Thyroid gland (tissue), 4 donors: ENCODE measurements at regions not wholly inside any gene's neighbourhood (a gene's known extent, or its start where the extent isn't known, plus 50 kb on each side); places are given as distances from the start of the nearest gene placed in this dataset.

ENCODE experiments used
- DNase-seq, 2 donors: peaks; one replicate each; pipeline ENCODE4 v3.0.0-alpha.2; 2019
- H3K27ac ChIP-seq, 3 donors: fragments of 200-600 bp; sonication (generic); 1 replicate in 2 of 3; 2 replicates in 1 of 3; pipeline ENCODE4 v1.5.1; 2016 to 2019; ENCODE audit warnings: mild to moderate bottlenecking in 1 of 3, moderate library complexity in 1 of 3
- H3K27me3 ChIP-seq: fragments of 200-600 bp; sonication (generic); one replicate; pipeline ENCODE4 v1.5.1; 2019
- H3K36me3 ChIP-seq, 2 donors: fragments of 200-600 bp; sonication (generic); one replicate each; pipeline ENCODE4 v1.5.1; 2016 to 2019
- H3K4me1 ChIP-seq, 2 donors: fragments of 200-600 bp; sonication (generic); one replicate each; pipeline ENCODE4 v1.5.1; 2017 to 2019
- H3K4me3 ChIP-seq, 3 donors: fragments of 200-600 bp; sonication (generic); replicated peaks in 1 of 3; 1 replicate in 2 of 3; 2 replicates in 1 of 3; pipeline ENCODE4 v1.5.1; 2016; ENCODE audit warnings: mild to moderate bottlenecking in 1 of 3
- H3K9me3 ChIP-seq: fragments of 200-600 bp; sonication (generic); one replicate; pipeline ENCODE4 v1.5.1; 2017
- POLR2A ChIP-seq, 2 donors: fragments of 450-650 bp; IDR thresholded peaks; one replicate each; pipeline ENCODE4 v1.6.1; 2017; ENCODE audit warnings: antibody characterized with exemption in 2 of 2, mild to moderate bottlenecking in 2 of 2, moderate library complexity in 1 of 2
- WGBS, 2 donors: methylation state at CpG; one replicate each; pipeline ENCODE4 v1.1.5; 2017; 5-methylcytosine and 5-hydroxymethylcytosine counted together
- intact Hi-C: fragments of 100-400 bp; cut with DNase I; formaldehyde crosslinking; loops from one replicate; pipeline ENCODE4 v1.15.1; 2023
- TF ChIP-seq, protein P1 (sequence below), 6 experiments: fragments of 200-600 bp in 3 of 6; fragments of 450-650 bp in 3 of 6; sonication (generic) in 3 of 6; IDR thresholded peaks; one replicate each; pipeline ENCODE4 v1.5.1; 2016 to 2019; ENCODE audit warnings: antibody characterized with exemption in 6 of 6, mild to moderate bottlenecking in 2 of 6, inconsistent platforms in 1 of 6, moderate library complexity in 1 of 6

DNA sequence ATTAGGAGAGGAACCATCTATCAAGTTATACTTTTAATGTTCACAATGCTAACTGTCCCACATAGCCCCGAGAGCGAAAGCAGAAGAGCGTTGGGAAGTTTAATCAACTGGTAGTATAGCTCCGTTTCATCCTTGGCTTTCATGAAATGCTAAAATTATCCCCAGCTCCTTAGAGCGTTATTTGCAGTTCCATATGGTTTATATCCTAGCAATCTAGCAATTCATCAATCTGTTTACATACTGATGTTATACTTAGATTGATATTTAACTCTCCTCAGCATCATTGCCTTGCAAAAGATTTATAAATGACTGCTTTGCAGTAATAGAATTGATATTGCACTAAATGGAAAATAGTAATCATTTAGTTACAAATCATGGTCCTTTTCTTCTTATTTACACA lies 419.8 kb downstream of the COG6 start:
- Histone ChIP-seq H3K27ac (no peak overlapping the region), H3K36me3 (no peaks in the 10 kb centered on the region), H3K27me3 (no peaks in the 10 kb centered on the region), H3K4me3 (no peak overlapping the region), H3K9me3 (no peaks in the 10 kb centered on the region), H3K4me1 (no peaks in the 10 kb centered on the region)
- intact Hi-C loops = no loop called here
- TF ChIP-seq, protein P1, sequence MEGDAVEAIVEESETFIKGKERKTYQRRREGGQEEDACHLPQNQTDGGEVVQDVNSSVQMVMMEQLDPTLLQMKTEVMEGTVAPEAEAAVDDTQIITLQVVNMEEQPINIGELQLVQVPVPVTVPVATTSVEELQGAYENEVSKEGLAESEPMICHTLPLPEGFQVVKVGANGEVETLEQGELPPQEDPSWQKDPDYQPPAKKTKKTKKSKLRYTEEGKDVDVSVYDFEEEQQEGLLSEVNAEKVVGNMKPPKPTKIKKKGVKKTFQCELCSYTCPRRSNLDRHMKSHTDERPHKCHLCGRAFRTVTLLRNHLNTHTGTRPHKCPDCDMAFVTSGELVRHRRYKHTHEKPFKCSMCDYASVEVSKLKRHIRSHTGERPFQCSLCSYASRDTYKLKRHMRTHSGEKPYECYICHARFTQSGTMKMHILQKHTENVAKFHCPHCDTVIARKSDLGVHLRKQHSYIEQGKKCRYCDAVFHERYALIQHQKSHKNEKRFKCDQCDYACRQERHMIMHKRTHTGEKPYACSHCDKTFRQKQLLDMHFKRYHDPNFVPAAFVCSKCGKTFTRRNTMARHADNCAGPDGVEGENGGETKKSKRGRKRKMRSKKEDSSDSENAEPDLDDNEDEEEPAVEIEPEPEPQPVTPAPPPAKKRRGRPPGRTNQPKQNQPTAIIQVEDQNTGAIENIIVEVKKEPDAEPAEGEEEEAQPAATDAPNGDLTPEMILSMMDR (IDR thresholded peaks at IDR 0.05) = no peak
- TF ChIP-seq POLR2A (IDR thresholded peaks at IDR 0.05) = no peak
- WGBS, 2 donors = 93 to 94% methylated on average over 5 of the region's 5 CpGs
- no peak for DNase-seq

DNA sequence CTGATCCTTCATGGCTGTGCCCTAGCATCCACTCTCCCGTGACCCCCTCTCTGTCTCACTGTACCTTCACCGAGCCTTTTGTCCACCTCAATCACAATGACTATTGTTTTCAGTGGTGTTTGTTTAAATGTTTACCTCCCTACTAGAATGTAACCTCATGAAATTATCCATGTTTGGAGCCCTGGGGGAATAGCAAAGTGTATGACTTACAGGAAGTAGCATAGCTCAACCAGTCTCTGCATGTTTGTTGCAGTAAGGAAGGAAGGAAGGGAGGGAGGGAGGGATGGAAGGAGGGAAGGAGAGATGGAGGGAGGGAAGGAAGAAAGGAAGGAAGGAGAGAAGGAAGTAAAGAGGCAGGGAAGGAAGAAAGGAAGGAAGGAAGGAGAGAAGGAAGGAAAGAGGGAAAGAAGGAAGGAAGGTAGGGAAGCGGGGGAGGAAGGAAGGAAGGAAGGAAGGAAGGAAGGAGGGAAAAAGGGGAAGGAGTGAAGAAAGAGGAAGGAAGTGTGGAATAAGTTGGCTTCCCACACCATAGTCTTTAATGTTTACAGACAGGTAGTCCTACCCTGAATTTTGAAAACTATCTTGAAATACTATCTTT lies 421.4 kb downstream of the COG6 start:
- H3K27me3 ChIP-seq = no peaks in the 10 kb centered on the region
- no peaks in the 10 kb centered on the region for H3K4me1 ChIP-seq
- intact Hi-C loops = no loop called here
- no peaks in the 10 kb centered on the region for H3K36me3 ChIP-seq
- WGBS, 2 donors = 84 to 91% methylated on average over 3 of the region's 3 CpGs
- H3K4me3 ChIP-seq = no peak overlapping the region
- TF ChIP-seq POLR2A (IDR thresholded peaks at IDR 0.05) = no peak
- TF ChIP-seq, protein P1 (IDR thresholded peaks at IDR 0.05) = no peak
- DNase-seq = no peak
- H3K27ac ChIP-seq = no peak overlapping the region
- no peaks in the 10 kb centered on the region for H3K9me3 ChIP-seq

DNA sequence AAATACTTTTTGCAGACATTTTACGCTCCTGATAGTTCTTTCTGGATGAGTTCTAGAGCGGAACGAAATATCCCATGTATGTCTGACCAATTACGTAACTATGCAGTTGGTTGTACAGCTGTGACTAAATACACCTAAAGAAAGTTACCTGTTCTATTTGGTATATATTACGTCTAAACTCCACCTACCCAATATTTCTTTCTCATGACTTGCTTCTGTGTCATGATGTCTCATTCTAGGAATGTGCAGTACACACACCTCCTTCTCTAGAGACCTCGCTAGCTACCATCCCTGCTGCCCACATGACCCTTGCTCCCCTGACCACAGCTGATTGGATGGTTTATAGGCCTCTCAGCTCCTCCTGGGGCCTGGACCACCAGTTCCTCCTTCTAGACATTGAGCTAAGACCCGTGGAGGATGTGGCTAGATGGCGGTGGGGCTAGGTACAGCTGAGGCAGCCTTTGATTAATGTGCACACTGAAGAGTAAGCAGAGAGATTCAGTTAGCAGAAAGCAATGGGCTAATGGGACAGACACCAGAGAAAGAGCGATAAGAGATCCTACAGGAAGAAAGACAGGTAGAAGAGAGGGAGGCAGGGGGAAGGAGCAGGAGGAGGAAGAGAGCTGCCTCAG lies 422.1 kb downstream of the COG6 start:
- Histone ChIP-seq H3K4me1 (no peaks in the 10 kb centered on the region), H3K36me3 (no peaks in the 10 kb centered on the region), H3K27me3 (no peaks in the 10 kb centered on the region), H3K4me3 (no peak overlapping the region), H3K27ac (no peak overlapping the region), H3K9me3 (no peaks in the 10 kb centered on the region)
- intact Hi-C loops = no loop called here
- no peak for TF ChIP-seq POLR2A (IDR thresholded peaks at IDR 0.05)
- TF ChIP-seq, protein P1 (IDR thresholded peaks at IDR 0.05) = no peak
- WGBS, 2 donors = 97% methylated on average over 9 of the region's 9 CpGs
- no peak for DNase-seq

DNA sequence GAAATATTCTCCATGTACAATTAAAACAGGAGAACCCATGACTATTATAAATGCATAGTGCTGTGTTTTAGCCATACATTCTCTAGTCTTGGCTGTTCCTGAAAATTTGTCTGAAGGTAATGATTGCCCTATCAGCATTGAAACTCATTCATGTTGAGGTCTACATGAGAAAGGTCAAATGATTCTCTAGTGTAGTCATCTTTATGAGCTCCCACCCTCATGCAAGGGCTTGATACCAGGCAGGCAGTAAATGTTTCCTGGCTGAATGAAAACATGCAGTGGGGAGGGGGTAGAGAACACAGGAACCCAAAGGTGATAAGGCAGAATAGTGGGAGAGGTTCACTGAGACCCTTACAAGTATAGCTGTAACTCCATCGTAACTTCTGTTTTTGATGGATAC lies 424.3 kb downstream of the COG6 start:
- no peaks in the 10 kb centered on the region for H3K27me3 ChIP-seq
- no peaks in the 10 kb centered on the region for H3K9me3 ChIP-seq
- TF ChIP-seq, protein P1 (IDR thresholded peaks at IDR 0.05) = no peak
- TF ChIP-seq POLR2A (IDR thresholded peaks at IDR 0.05) = no peak
- no peaks in the 10 kb centered on the region for H3K4me1 ChIP-seq
- intact Hi-C loops = no loop called here
- DNase-seq = no peak
- H3K27ac ChIP-seq = no peak overlapping the region
- H3K4me3 ChIP-seq = no peak overlapping the region
- no peaks in the 10 kb centered on the region for H3K36me3 ChIP-seq
- WGBS, 2 donors = 94 to 100% methylated on average over 1 of the region's 1 CpG

DNA sequence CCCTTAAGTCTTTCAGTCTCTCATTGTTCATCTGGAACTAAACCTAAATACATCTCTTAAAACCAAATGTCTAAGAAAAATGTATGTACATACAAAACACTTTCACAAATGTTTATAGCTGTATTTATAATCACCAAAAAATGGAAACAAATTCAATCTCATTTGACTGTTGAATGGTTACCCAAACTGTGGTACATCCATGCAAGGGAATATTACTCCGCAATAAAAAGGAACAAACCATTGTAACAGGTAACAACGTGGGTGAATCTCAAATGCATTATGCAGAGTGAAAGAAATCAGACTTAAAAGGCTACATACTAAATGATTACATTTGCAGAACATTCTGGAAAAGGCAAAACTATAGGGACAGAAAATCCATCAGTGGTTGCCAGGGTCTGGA lies 425.2 kb downstream of the COG6 start:
- Histone ChIP-seq H3K27me3 (no peaks in the 10 kb centered on the region), H3K4me3 (no peak overlapping the region), H3K27ac (no peak overlapping the region), H3K4me1 (no peaks in the 10 kb centered on the region), H3K36me3 (no peaks in the 10 kb centered on the region), H3K9me3 (no peaks in the 10 kb centered on the region)
- no peak for DNase-seq
- no peak for TF ChIP-seq POLR2A (IDR thresholded peaks at IDR 0.05)
- TF ChIP-seq, protein P1 (IDR thresholded peaks at IDR 0.05) = no peak
- intact Hi-C loops = no loop called here
- 95 to 97% methylated on average over 2 of the region's 2 CpGs for WGBS, 2 donors
